Transverse colon (tissue), 4 donors: ENCODE measurements at regions not wholly inside any gene's neighbourhood (a gene's known extent, or its start where the extent isn't known, plus 50 kb on each side); places are given as distances from the start of the nearest gene placed in this dataset.
A peak's percentile ranks its signal among the peaks of the same experiment; 100 is the strongest.
"Not testable (repeated sequence)": the region's sequence is repeated elsewhere in the genome, so short reads cannot be mapped to it uniquely, and the experiment has no call there.

Experiments
- DNase-seq: peaks from one replicate; pipeline ENCODE4 v3.0.0-alpha.2; 2019
- H3K27ac ChIP-seq, 4 donors: fragments of 200-600 bp; sonication (generic); 2 replicates each; pipeline ENCODE4 v1.5.1; 2016 to 2018; ENCODE audit warnings: inconsistent platforms in 4 of 4
- H3K27me3 ChIP-seq: fragments of 200-600 bp; sonication (generic); 2 replicates; pipeline ENCODE4 v1.5.1; 2017; ENCODE audit warnings: inconsistent platforms
- H3K36me3 ChIP-seq, 4 donors: fragments of 200-600 bp; sonication (generic); 2 replicates each; pipeline ENCODE4 v1.5.1; 2017 to 2019; ENCODE audit warnings: inconsistent platforms in 4 of 4
- H3K4me1 ChIP-seq, 4 donors: fragments of 200-600 bp; sonication (generic); 2 replicates each; pipeline ENCODE4 v1.5.1; 2017 to 2020; ENCODE audit warnings: inconsistent platforms in 4 of 4
- H3K4me3 ChIP-seq, 4 donors: fragments of 200-600 bp; sonication (generic); 1 replicate in 1 of 4; 2 replicates in 3 of 4; pipeline versions ENCODE4 v1.5.1 to v1.6.1; 2017 to 2019; ENCODE audit warnings: inconsistent platforms in 4 of 4
- H3K9me3 ChIP-seq, 2 donors: fragments of 200-600 bp; sonication (generic); 2 replicates each; pipeline ENCODE4 v1.5.1; 2017 to 2019; ENCODE audit warnings: inconsistent platforms in 2 of 2
- CTCF ChIP-seq, 5 experiments: fragments of 200-600 bp in 3 of 5; fragments of 450-650 bp in 2 of 5; sonication (generic) in 3 of 5; IDR thresholded peaks; 1 replicate in 2 of 5; 2 replicates in 3 of 5; pipeline ENCODE4 v1.5.1; 2016 to 2017; ENCODE audit warnings: antibody characterized with exemption in 5 of 5, inconsistent platforms in 3 of 5, mild to moderate bottlenecking in 2 of 5, moderate library complexity in 1 of 5
- EP300 ChIP-seq: sonication (generic); formaldehyde crosslinking; IDR thresholded peaks from one replicate; pipeline ENCODE4 v1.6.1; 2017; ENCODE audit warnings: antibody characterized with exemption, low read depth
- POLR2A ChIP-seq: fragments of 450-650 bp; IDR thresholded peaks from one replicate; pipeline ENCODE4 v1.6.1; 2016; ENCODE audit warnings: antibody characterized with exemption, mild to moderate bottlenecking, moderate library complexity
- POLR2AphosphoS5 ChIP-seq, 3 donors: sonication (generic); formaldehyde crosslinking; IDR thresholded peaks; one replicate each; pipeline ENCODE4 v1.6.1; 2016; ENCODE audit warnings: antibody characterized with exemption in 3 of 3
- WGBS, 2 donors: methylation state at CpG; one replicate each; pipeline ENCODE4 v1.1.5; 2018; ENCODE audit warnings: low coverage in 1 of 2; 5-methylcytosine and 5-hydroxymethylcytosine counted together
- in situ Hi-C, 4 donors: fragments of 200-750 bp; cut with MboI; loops; one replicate each; pipeline versions ENCODE4 v1.15.0 to v1.15.1; 2017; ENCODE audit warnings: low sequenced_read_pairs in 3 of 4, low pct_ligation_motif_present in 1 of 4, low pct_unique_long_range_greater_than_20kb in 1 of 4
- intact Hi-C: fragments of 100-400 bp; cut with DNase I; formaldehyde crosslinking; loops from one replicate; pipeline ENCODE4 v1.15.1; 2023; ENCODE audit warnings: low total_unique reads

- H3K27ac ChIP-seq = no peak overlapping the region
- H3K4me1 ChIP-seq = no peaks in the 10 kb centered on the region
- H3K4me3 ChIP-seq = no peak overlapping the region
- TF ChIP-seq CTCF (IDR thresholded peaks at IDR 0.05) = peak; percentile 24 to 47 (median 32)
- TF ChIP-seq POLR2AphosphoS5 (IDR thresholded peaks at IDR 0.05) = no peak
- no peak for TF ChIP-seq EP300
- TF ChIP-seq POLR2A = no peak
- WGBS, 2 donors = 42 to 54% methylated on average over 2 of the region's 2 CpGs
- no peaks in the 10 kb centered on the region for H3K9me3 ChIP-seq
- in situ Hi-C loops (no loop called here), intact Hi-C loops (no loop called here)
- H3K36me3 ChIP-seq = no peaks in the 10 kb centered on the region
- no peak for DNase-seq
- H3K27me3 ChIP-seq = no peaks in the 10 kb centered on the region
These were observed 104.9 kb upstream of the SNX7 start for GRCh38 chr1:98556521-98557158.

GRCh38 chr1:98555814-98556213 lies 105.7 kb upstream of the SNX7 start:
- in situ Hi-C loops (no loop called here), intact Hi-C loops (no loop called here)
- H3K27me3 ChIP-seq = no peaks in the 10 kb centered on the region
- H3K4me1 ChIP-seq = no peaks in the 10 kb centered on the region
- 80 to 87% methylated on average over 1 of the region's 1 CpG for WGBS, 2 donors
- no peaks in the 10 kb centered on the region for H3K9me3 ChIP-seq
- no peak for DNase-seq
- no peak overlapping the region for H3K4me3 ChIP-seq
- no peak for TF ChIP-seq POLR2AphosphoS5 (IDR thresholded peaks at IDR 0.05)
- TF ChIP-seq EP300 = no peak
- no peak for TF ChIP-seq CTCF (IDR thresholded peaks at IDR 0.05)
- TF ChIP-seq POLR2A = no peak
- no peak overlapping the region for H3K27ac ChIP-seq
- no peaks in the 10 kb centered on the region for H3K36me3 ChIP-seq

GRCh38 chr1:98552576-98553074 lies 108.9 kb upstream of the SNX7 start:
- H3K4me3 ChIP-seq, H3K27ac ChIP-seq, in situ Hi-C loops, H3K4me1 ChIP-seq, H3K9me3 ChIP-seq, H3K27me3 ChIP-seq, H3K36me3 ChIP-seq, intact Hi-C loops, DNase-seq: not testable (repeated sequence)
- 25 to 45% methylated on average over 2 to 5 of the region's 5 CpGs for WGBS, 2 donors

- Histone ChIP-seq H3K27ac (no peak overlapping the region), H3K9me3 (no peaks in the 10 kb centered on the region), H3K4me3 (no peak overlapping the region), H3K36me3 (no peaks in the 10 kb centered on the region), H3K27me3 (no peaks in the 10 kb centered on the region), H3K4me1 (no peaks in the 10 kb centered on the region)
- no peak for TF ChIP-seq POLR2AphosphoS5 (IDR thresholded peaks at IDR 0.05)
- TF ChIP-seq CTCF (IDR thresholded peaks at IDR 0.05) = no peak
- TF ChIP-seq POLR2A = no peak
- TF ChIP-seq EP300 = no peak
- intact Hi-C loops = no loop called here
- in situ Hi-C loops = no loop called here
- DNase-seq = no peak
- 38 to 67% methylated on average over 1 of the region's 1 CpG for WGBS, 2 donors
These were observed 111.4 kb upstream of the SNX7 start for GRCh38 chr1:98550076-98550475.

GRCh38 chr1:98546319-98546718 lies 115.2 kb upstream of the SNX7 start:
- intact Hi-C loops = no loop called here
- no peaks in the 10 kb centered on the region for H3K27me3 ChIP-seq
- H3K4me1 ChIP-seq = no peaks in the 10 kb centered on the region
- no peak for DNase-seq
- TF ChIP-seq POLR2A = no peak
- no peak for TF ChIP-seq EP300
- no peak for TF ChIP-seq POLR2AphosphoS5 (IDR thresholded peaks at IDR 0.05)
- TF ChIP-seq CTCF (IDR thresholded peaks at IDR 0.05) = no peak
- no peak overlapping the region for H3K4me3 ChIP-seq
- no peaks in the 10 kb centered on the region for H3K36me3 ChIP-seq
- in situ Hi-C loops = no loop called here
- H3K27ac ChIP-seq = no peak overlapping the region
- H3K9me3 ChIP-seq = no peaks in the 10 kb centered on the region
